GM12878 (cell line): ENCODE measurements at regions not wholly inside any gene's neighbourhood (a gene's known extent, or its start where the extent isn't known, plus 50 kb on each side); places are given as distances from the start of the nearest gene placed in this dataset.
A peak's percentile ranks its signal among the peaks of the same experiment; 100 is the strongest.

Source experiments
- BACH1 ChIP-seq: fragments of 450-650 bp; IDR thresholded peaks from 2 replicates; pipeline ENCODE4 v1.6.1; 2017; ENCODE audit warnings: mild to moderate bottlenecking, borderline replicate concordance
- BCL11A ChIP-seq: IDR thresholded peaks from 2 replicates; pipeline ENCODE4 v1.6.1; 2011; ENCODE audit warnings: low read depth, low read length
- CEBPB ChIP-seq, 2 experiments: fragments of 150-350 bp in 1 of 2; IDR thresholded peaks; 2 replicates each; pipeline ENCODE4 v1.6.1; 2012 to 2014; ENCODE audit warnings: low read depth in 2 of 2, low read length in 2 of 2, borderline replicate concordance in 1 of 2, inconsistent platforms in 1 of 2
- CHD4 ChIP-seq: fragments of 200-600 bp; sonication (generic); IDR thresholded peaks from 2 replicates; pipeline ENCODE4 v1.6.1; 2016; ENCODE audit warnings: mild to moderate bottlenecking
- CREM ChIP-seq: IDR thresholded peaks from 2 replicates; pipeline ENCODE4 v1.6.1; 2014; ENCODE audit warnings: antibody characterized with exemption, low read depth
- ETV6 ChIP-seq, 2 experiments: fragments of 450-650 bp in 1 of 2; IDR thresholded peaks in 1 of 2; conservative IDR thresholded peaks in 1 of 2; 2 replicates each; pipeline ENCODE4 v1.6.1; 2014; ENCODE audit warnings: antibody characterized with exemption in 1 of 2, borderline replicate concordance in 1 of 2, low read depth in 1 of 2, mild to moderate bottlenecking in 1 of 2, moderate library complexity in 1 of 2
- GABPA ChIP-seq: IDR thresholded peaks from 2 replicates; pipeline ENCODE4 v1.6.1; 2014; ENCODE audit warnings: antibody characterized with exemption, low read depth, mild to moderate bottlenecking, inconsistent platforms
- IKZF1 ChIP-seq: fragments of 450-650 bp; conservative IDR thresholded peaks from 2 replicates; pipeline ENCODE4 v1.6.1; 2017; ENCODE audit warnings: antibody characterized with exemption, mild to moderate bottlenecking
- IRF4 ChIP-seq: IDR thresholded peaks from 2 replicates; pipeline ENCODE4 v1.6.1; 2011; ENCODE audit warnings: low read depth, low read length
- JUND ChIP-seq: IDR thresholded peaks from 2 replicates; pipeline ENCODE4 v1.6.1; 2012; ENCODE audit warnings: low read depth, mild to moderate bottlenecking, low read length, improper control_type of control experiment, moderate library complexity
- MEF2A ChIP-seq: IDR thresholded peaks from 2 replicates; pipeline ENCODE4 v1.6.1; 2011; ENCODE audit warnings: low read depth, mild to moderate bottlenecking, low read length, moderate library complexity; ENCODE audit not compliant: insufficient read depth
- NBN ChIP-seq: fragments of 450-650 bp; IDR thresholded peaks from 2 replicates; pipeline ENCODE4 v1.6.1; 2016
- NFYA ChIP-seq: IDR thresholded peaks from 2 replicates; pipeline ENCODE4 v1.6.1; 2011; ENCODE audit warnings: low read depth, mild to moderate bottlenecking, low read length, improper control_type of control experiment, borderline replicate concordance
- NR2C2 ChIP-seq: IDR thresholded peaks from 2 replicates; pipeline ENCODE4 v1.6.1; 2011; ENCODE audit warnings: borderline replicate concordance, low read depth; ENCODE audit not compliant: control insufficient read depth, insufficient read length
- POLR2AphosphoS2 ChIP-seq: IDR thresholded peaks from 2 replicates; pipeline ENCODE4 v1.6.1; 2011; ENCODE audit warnings: low read depth, mild to moderate bottlenecking, low read length, improper control_type of control experiment, moderate library complexity
- RB1 ChIP-seq: fragments of 450-650 bp; formaldehyde crosslinking; IDR thresholded peaks from 2 replicates; pipeline ENCODE4 v1.6.1; 2017; ENCODE audit warnings: mild to moderate bottlenecking, borderline replicate concordance
- RBBP5 ChIP-seq: fragments of 200-600 bp; sonication (generic); conservative IDR thresholded peaks from 2 replicates; pipeline ENCODE4 v1.6.1; 2016
- RELA ChIP-seq: fragments of 450-650 bp; IDR thresholded peaks from 2 replicates; pipeline ENCODE4 v1.8.0; 2014; ENCODE audit warnings: borderline replicate concordance; ENCODE audit not compliant: partially characterized antibody
- RFX5 ChIP-seq: IDR thresholded peaks from 2 replicates; pipeline ENCODE4 v1.6.1; 2011; ENCODE audit warnings: low read depth, low read length, improper control_type of control experiment
- SIN3A ChIP-seq: IDR thresholded peaks from 2 replicates; pipeline ENCODE4 v1.6.1; 2012; ENCODE audit warnings: low read depth, low read length, improper control_type of control experiment
- ZNF384 ChIP-seq: IDR thresholded peaks from 2 replicates; pipeline ENCODE4 v1.6.1; 2012; ENCODE audit warnings: low read depth, mild to moderate bottlenecking, low read length, improper control_type of control experiment, borderline replicate concordance
- TF ChIP-seq, protein P1 (sequence below): IDR thresholded peaks from 2 replicates; pipeline ENCODE4 v1.6.1; 2011; ENCODE audit warnings: low read depth, mild to moderate bottlenecking, low read length, moderate library complexity, borderline replicate concordance; ENCODE audit errors: extremely low read depth
- TF ChIP-seq, protein P2 (sequence below): fragments of 450-650 bp; IDR thresholded peaks from 2 replicates; pipeline ENCODE4 v1.6.1; 2017; ENCODE audit warnings: borderline replicate concordance
- TF ChIP-seq, protein P3 (sequence below): fragments of 450-650 bp; IDR thresholded peaks from 2 replicates; pipeline ENCODE4 v1.6.1; 2017; ENCODE audit warnings: mild to moderate bottlenecking, moderate library complexity
- TF ChIP-seq, protein P4 (sequence below): IDR thresholded peaks from 2 replicates; pipeline ENCODE4 v1.6.1; 2012; ENCODE audit warnings: low read depth, low read length, improper control_type of control experiment

DNA sequence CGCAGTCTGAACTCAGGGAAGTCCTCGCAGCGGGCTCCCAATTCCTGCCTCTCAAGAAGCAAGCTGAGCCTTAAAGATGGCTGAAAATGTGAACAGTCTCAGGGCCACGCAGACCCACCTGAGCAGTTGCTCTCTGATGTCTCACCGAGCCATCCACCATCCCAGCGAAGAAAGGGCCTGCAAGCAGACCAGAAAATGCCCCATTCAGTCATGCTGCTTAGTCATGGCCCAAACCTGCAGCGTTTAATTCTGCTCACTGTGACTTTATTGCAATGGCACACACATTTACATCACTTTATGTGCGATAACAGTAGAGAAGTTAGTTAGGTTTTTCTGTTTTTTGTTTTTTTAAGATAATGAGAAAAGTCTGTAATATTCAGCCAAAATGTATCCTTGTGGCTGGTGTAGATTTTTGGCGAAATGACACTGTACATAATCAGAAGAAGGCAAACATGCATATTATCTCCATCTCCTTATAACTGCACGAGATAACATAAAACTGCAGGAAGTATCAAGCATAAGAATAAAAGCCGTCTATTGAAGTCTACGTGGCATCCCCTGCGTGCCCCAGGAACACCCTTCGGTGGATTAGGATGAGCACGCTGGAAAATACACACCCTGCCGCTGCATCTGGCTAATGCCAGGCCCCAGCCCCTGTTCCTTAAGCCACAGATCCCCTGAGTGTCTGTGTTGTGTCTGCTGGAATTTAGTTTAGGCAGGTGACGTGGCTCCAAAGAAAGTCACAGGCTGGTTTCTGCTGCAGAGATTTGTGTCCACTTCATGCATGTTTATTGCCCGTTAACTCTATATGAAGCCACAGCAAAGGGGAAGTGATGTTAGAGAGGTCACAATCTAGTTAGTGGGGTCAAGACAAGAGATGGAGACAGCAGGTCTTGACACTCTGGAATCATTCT is 119.8 kb upstream of the IRF2BP2 start (continued):
- TF ChIP-seq, protein P1, sequence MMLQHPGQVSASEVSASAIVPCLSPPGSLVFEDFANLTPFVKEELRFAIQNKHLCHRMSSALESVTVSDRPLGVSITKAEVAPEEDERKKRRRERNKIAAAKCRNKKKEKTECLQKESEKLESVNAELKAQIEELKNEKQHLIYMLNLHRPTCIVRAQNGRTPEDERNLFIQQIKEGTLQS, result no peak
- TF ChIP-seq BCL11A (no peak), JUND (no peak), IRF4 (no peak), CREM (no peak), MEF2A (no peak), NBN (no peak), ETV6 (conservative IDR thresholded peaks at IDR 0.05 in 1 of 2, IDR thresholded peaks at IDR 0.05 in 1 of 2; ENCODE audit: borderline replicate concordance in 1 of 2, low read depth in 1 of 2) (no peak), NR2C2 (no peak), RFX5 (no peak), RB1 (no peak), IKZF1 (no peak), CHD4 (no peak), ZNF384 (no peak), POLR2AphosphoS2 (no peak), GABPA (no peak), RELA (no peak), BACH1 (no peak), NFYA (no peak), CEBPB (IDR thresholded peaks at IDR 0.05; ENCODE audit: borderline replicate concordance in 1 of 2, low read depth in 2 of 2, low read length in 2 of 2) (no peak), SIN3A (no peak), RBBP5 (no peak)
- TF ChIP-seq, protein P2, sequence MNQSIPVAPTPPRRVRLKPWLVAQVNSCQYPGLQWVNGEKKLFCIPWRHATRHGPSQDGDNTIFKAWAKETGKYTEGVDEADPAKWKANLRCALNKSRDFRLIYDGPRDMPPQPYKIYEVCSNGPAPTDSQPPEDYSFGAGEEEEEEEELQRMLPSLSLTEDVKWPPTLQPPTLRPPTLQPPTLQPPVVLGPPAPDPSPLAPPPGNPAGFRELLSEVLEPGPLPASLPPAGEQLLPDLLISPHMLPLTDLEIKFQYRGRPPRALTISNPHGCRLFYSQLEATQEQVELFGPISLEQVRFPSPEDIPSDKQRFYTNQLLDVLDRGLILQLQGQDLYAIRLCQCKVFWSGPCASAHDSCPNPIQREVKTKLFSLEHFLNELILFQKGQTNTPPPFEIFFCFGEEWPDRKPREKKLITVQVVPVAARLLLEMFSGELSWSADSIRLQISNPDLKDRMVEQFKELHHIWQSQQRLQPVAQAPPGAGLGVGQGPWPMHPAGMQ, result no peak
- TF ChIP-seq, protein P3, sequence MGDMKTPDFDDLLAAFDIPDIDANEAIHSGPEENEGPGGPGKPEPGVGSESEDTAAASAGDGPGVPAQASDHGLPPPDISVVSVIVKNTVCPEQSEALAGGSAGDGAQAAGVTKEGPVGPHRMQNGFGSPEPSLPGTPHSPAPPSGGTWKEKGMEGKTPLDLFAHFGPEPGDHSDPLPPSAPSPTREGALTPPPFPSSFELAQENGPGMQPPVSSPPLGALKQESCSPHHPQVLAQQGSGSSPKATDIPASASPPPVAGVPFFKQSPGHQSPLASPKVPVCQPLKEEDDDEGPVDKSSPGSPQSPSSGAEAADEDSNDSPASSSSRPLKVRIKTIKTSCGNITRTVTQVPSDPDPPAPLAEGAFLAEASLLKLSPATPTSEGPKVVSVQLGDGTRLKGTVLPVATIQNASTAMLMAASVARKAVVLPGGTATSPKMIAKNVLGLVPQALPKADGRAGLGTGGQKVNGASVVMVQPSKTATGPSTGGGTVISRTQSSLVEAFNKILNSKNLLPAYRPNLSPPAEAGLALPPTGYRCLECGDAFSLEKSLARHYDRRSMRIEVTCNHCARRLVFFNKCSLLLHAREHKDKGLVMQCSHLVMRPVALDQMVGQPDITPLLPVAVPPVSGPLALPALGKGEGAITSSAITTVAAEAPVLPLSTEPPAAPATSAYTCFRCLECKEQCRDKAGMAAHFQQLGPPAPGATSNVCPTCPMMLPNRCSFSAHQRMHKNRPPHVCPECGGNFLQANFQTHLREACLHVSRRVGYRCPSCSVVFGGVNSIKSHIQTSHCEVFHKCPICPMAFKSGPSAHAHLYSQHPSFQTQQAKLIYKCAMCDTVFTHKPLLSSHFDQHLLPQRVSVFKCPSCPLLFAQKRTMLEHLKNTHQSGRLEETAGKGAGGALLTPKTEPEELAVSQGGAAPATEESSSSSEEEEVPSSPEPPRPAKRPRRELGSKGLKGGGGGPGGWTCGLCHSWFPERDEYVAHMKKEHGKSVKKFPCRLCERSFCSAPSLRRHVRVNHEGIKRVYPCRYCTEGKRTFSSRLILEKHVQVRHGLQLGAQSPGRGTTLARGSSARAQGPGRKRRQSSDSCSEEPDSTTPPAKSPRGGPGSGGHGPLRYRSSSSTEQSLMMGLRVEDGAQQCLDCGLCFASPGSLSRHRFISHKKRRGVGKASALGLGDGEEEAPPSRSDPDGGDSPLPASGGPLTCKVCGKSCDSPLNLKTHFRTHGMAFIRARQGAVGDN, result peak; percentile 83
- TF ChIP-seq, protein P4, sequence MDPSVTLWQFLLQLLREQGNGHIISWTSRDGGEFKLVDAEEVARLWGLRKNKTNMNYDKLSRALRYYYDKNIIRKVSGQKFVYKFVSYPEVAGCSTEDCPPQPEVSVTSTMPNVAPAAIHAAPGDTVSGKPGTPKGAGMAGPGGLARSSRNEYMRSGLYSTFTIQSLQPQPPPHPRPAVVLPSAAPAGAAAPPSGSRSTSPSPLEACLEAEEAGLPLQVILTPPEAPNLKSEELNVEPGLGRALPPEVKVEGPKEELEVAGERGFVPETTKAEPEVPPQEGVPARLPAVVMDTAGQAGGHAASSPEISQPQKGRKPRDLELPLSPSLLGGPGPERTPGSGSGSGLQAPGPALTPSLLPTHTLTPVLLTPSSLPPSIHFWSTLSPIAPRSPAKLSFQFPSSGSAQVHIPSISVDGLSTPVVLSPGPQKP, result no peak
